Adipocyte (in vitro differentiated cells): ENCODE measurements at regions not wholly inside any gene's neighbourhood (a gene's known extent, or its start where the extent isn't known, plus 50 kb on each side); places are given as distances from the start of the nearest gene placed in this dataset.

Experiments used
- DNase-seq: peaks from one replicate; pipeline ENCODE4 v3.0.0-alpha.2; 2015; ENCODE audit warnings: low read depth
- H3K27me3 ChIP-seq: replicated peaks from 2 replicates; pipeline ENCODE4 v1.7.0; 2013; ENCODE audit warnings: mild to moderate bottlenecking, low read length, moderate library complexity; ENCODE audit not compliant: control insufficient read depth, insufficient read depth
- H3K36me3 ChIP-seq: 2 replicates; pipeline ENCODE4 v1.7.0; 2013; ENCODE audit warnings: low read length, mild to moderate bottlenecking, moderate library complexity; ENCODE audit not compliant: control insufficient read depth, insufficient read depth, severe bottlenecking
- H3K4me1 ChIP-seq: 2 replicates; pipeline ENCODE4 v1.7.0; 2013; ENCODE audit warnings: mild to moderate bottlenecking, low read length, moderate library complexity; ENCODE audit not compliant: control insufficient read depth, insufficient read depth
- H3K4me3 ChIP-seq: 2 replicates; pipeline ENCODE4 v1.7.0; 2013; ENCODE audit warnings: mild to moderate bottlenecking, low read length, moderate library complexity
- H3K9ac ChIP-seq: 2 replicates; pipeline ENCODE4 v1.7.0; 2013; ENCODE audit warnings: mild to moderate bottlenecking, low read length, moderate library complexity
- H3K9me3 ChIP-seq: 2 replicates; pipeline ENCODE4 v1.7.0; 2013; ENCODE audit warnings: mild to moderate bottlenecking, low read length, moderate library complexity; ENCODE audit not compliant: control insufficient read depth

GRCh38 chr11:8321876-8322275 is 58.2 kb upstream of the LMO1 start:
- Histone ChIP-seq H3K4me1 (no peaks in the 10 kb centered on the region), H3K9me3 (peaks cover 9% of the 10 kb centered on the region), H3K4me3 (no peak overlapping the region), H3K36me3 (no peaks in the 10 kb centered on the region), H3K27me3 (peaks cover 45% of the 10 kb centered on the region), H3K9ac (no peak overlapping the region)
- DNase-seq = no peak

DNA sequence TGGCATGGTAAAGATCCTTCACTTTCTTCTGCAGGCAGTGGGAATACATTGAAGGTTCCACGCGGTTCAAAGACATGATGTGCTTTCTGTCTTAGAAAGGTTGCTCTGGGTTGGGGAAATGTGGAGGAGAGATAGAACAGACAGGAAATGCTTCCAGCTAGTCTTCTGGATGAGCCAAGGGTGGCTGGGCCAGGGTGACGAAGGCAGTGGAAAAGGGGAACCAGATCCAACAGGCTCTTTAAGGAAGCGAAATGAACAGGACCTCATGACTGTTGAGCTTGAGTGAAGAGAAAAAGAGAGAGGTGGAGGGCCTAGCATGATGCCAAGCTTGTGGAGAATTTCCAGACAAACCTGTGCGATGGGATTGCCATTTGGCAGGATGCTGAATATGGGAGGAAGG is 56.4 kb upstream of the LMO1 start:
- no peaks in the 10 kb centered on the region for H3K36me3 ChIP-seq
- H3K27me3 ChIP-seq = peaks cover 56% of the 10 kb centered on the region
- no peak for DNase-seq
- H3K9me3 ChIP-seq = peaks cover 9% of the 10 kb centered on the region
- H3K4me3 ChIP-seq = no peak overlapping the region
- no peak overlapping the region for H3K9ac ChIP-seq
- no peaks in the 10 kb centered on the region for H3K4me1 ChIP-seq

- Histone ChIP-seq H3K4me1 (peaks cover 3% of the 10 kb centered on the region), H3K9me3 (peaks cover 9% of the 10 kb centered on the region), H3K27me3 (peaks cover 56% of the 10 kb centered on the region), H3K9ac (no peak overlapping the region), H3K36me3 (no peaks in the 10 kb centered on the region), H3K4me3 (no peak overlapping the region)
- DNase-seq = no peak
These were observed 54.9 kb upstream of the LMO1 start for GRCh38 chr11:8318536-8318935.

GRCh38 chr11:8317159-8317558 is 53.5 kb upstream of the LMO1 start:
- peaks cover 58% of the 10 kb centered on the region for H3K27me3 ChIP-seq
- H3K36me3 ChIP-seq = no peaks in the 10 kb centered on the region
- DNase-seq = no peak
- no peak overlapping the region for H3K4me3 ChIP-seq
- no peak overlapping the region for H3K9ac ChIP-seq
- H3K4me1 ChIP-seq = peaks cover 3% of the 10 kb centered on the region
- peaks cover 6% of the 10 kb centered on the region for H3K9me3 ChIP-seq

GRCh38 chr11:8315954-8316353 is 52.3 kb upstream of the LMO1 start:
- Histone ChIP-seq H3K4me1 (peaks cover 3% of the 10 kb centered on the region), H3K4me3 (no peak overlapping the region), H3K36me3 (no peaks in the 10 kb centered on the region), H3K27me3 (peaks cover 63% of the 10 kb centered on the region), H3K9ac (no peak overlapping the region), H3K9me3 (no peaks in the 10 kb centered on the region)
- DNase-seq = no peak

DNA sequence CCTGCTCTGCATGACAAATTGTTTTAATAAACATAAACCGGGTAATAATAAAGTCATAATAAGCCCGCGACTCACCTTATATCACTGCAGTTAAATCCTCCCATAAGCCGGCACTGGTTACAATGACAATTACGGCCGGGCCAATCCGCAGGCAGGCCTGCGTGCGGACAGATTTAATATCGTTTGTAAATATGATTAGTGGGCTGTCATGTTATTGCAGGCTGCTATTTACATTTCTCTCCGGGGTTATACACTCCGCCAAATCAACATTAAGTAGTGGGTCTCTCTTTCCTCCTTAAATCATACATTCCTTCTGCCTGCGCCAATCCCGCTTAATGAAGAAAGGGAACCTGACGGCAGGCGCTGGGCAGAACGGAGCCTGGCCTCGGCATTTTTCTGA is 51.8 kb upstream of the LMO1 start:
- Histone ChIP-seq H3K9ac (no peak overlapping the region), H3K27me3 (peaks cover 63% of the 10 kb centered on the region), H3K36me3 (no peaks in the 10 kb centered on the region), H3K4me1 (peaks cover 3% of the 10 kb centered on the region), H3K4me3 (no peak overlapping the region), H3K9me3 (no peaks in the 10 kb centered on the region)
- no peak for DNase-seq

DNA sequence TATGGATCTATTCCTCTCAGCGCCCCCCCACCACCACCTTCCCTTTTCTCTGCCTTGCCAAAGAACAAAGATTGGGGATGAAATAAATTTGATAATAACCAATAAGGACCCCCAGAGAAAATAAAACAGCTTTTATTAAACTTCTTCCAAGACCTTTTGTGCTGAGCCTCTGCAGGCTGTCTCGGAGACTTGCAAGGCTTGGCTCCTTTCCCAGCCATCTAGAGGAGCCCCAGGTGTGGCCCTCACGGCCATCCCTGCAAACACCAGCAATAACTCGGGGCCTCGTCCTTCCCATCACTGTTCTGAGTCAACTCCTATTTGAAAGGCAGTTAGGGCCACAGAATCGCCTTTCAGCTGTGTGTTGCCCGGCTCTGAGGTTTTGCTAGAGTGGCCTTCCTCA is 51.2 kb upstream of the LMO1 start:
- Histone ChIP-seq H3K36me3 (no peaks in the 10 kb centered on the region), H3K4me1 (peaks cover 3% of the 10 kb centered on the region), H3K4me3 (no peak overlapping the region), H3K9me3 (no peaks in the 10 kb centered on the region), H3K9ac (no peak overlapping the region), H3K27me3 (peaks cover 60% of the 10 kb centered on the region)
- no peak for DNase-seq

DNA sequence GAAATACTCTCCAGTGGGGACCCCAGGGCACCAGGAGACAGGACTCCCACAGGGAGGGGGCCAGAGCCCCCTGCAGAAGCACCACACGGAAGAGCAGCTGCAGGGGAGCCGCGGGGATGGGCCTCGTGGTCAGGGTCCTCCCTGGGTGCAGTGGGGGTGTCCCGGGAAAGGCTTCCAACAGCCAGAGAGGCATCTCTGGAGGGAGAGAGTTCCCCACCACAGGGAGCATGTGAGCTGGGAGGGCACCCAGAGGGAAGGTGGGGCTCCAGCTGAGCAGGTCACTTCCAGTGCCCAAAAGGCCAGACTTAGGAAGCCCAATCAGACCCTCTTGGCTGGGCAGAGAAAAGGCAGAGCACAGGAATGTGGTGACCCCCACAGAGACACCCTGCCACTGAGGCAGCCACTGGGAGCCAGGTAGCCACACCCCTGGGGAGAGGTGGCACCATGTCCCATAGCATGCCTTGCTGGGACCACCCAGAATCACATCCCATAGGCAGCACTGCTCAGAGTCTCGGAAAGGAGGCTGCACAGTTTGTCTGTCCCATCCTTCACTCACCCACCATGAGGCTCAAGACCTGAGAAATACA is 49.9 kb upstream of the LMO1 start:
- no peaks in the 10 kb centered on the region for H3K36me3 ChIP-seq
- peaks cover 59% of the 10 kb centered on the region for H3K27me3 ChIP-seq
- no peak overlapping the region for H3K9ac ChIP-seq
- peaks cover 3% of the 10 kb centered on the region for H3K4me1 ChIP-seq
- no peak overlapping the region for H3K4me3 ChIP-seq
- no peaks in the 10 kb centered on the region for H3K9me3 ChIP-seq
- DNase-seq = no peak
